Activated CD8-positive, alpha-beta T cell treated with anti-CD3 and anti-CD28 coated beads, Interleukin-2, amount 10 ng/mL, durations not matched to agents 7 days and 5 days (primary cell): ENCODE measurements at regions not wholly inside any gene's neighbourhood (a gene's known extent, or its start where the extent isn't known, plus 50 kb on each side); places are given as distances from the start of the nearest gene placed in this dataset.
"Not testable (repeated sequence)": the region's sequence is repeated elsewhere in the genome, so short reads cannot be mapped to it uniquely, and the experiment has no call there.

Experiments
- ATAC-seq: fragments of 150-1000 bp; cut with Tn5 transposase; one replicate; pipeline ENCODE4 v1.10.0; 2021; ENCODE audit warnings: moderate library complexity
- CTCF ChIA-PET: fragments of 350-600 bp; sonication (Branson Sonifier 250); formaldehyde crosslinking; loops from one replicate; lab custom pipeline; 2021; ENCODE audit warnings: antibody characterized with exemption; lab: Charles Lee
- POLR2A ChIA-PET: fragments of 350-600 bp; sonication (Branson Sonifier 250); formaldehyde crosslinking; loops from one replicate; lab custom pipeline; 2021; ENCODE audit warnings: antibody characterized with exemption; lab: Charles Lee
- DNase-seq: peaks from one replicate; pipeline ENCODE4 v3.0.0-alpha.2; 2020
- H3K27ac Mint-ChIP-seq: one replicate; pipeline ENCODE4 v1.8.0; 2021; ENCODE audit warnings: mild to moderate bottlenecking, mixed read lengths
- H3K27me3 Mint-ChIP-seq: one replicate; pipeline ENCODE4 v1.8.0; 2021; ENCODE audit warnings: low read depth, mixed read lengths
- H3K36me3 Mint-ChIP-seq: one replicate; pipeline ENCODE4 v1.8.0; 2021; ENCODE audit warnings: low read depth, mixed read lengths
- H3K4me1 Mint-ChIP-seq: one replicate; pipeline ENCODE4 v1.8.0; 2021; ENCODE audit warnings: low read depth, mixed read lengths
- H3K4me3 Mint-ChIP-seq: one replicate; pipeline ENCODE4 v1.8.0; 2021; ENCODE audit warnings: mild to moderate bottlenecking, mixed read lengths
- H3K9me3 Mint-ChIP-seq: one replicate; pipeline ENCODE4 v1.8.0; 2022; ENCODE audit warnings: mixed read lengths; ENCODE audit not compliant: insufficient read depth

DNA sequence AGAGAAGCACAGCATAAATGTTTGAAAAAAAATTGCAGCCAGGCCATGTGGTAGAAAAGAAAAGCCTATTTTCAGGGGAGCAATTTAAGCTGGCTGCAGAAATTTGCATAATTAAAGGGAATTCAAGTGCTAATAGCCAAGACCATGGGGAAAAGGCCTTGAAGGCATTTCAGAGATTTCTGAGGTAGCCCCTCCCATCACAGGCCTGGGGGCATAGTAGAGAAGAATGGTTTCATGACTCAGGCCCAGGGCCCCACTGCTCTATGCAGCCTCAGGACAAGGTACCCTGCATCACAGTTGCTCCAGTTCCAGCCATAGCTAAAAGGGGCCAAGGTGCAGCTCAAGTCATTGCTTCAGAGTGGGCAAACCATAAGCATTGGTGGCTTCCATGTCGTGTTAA is 1416.0 kb downstream of the EFNA5 start:
- ChIA-PET POLR2A (no interaction called here), CTCF (no interaction called here)
- no peak for DNase-seq
- no peaks in the 10 kb centered on the region for H3K9me3 Mint-ChIP-seq
- H3K4me3 Mint-ChIP-seq = no peak overlapping the region
- no peaks in the 10 kb centered on the region for H3K36me3 Mint-ChIP-seq
- ATAC-seq = no peak
- no peak overlapping the region for H3K27ac Mint-ChIP-seq
- H3K27me3 Mint-ChIP-seq = no peaks in the 10 kb centered on the region
- H3K4me1 Mint-ChIP-seq = no peaks in the 10 kb centered on the region

GRCh38 chr5:106246044-106246745 is 1424.5 kb downstream of the EFNA5 start:
- H3K4me3 Mint-ChIP-seq, H3K36me3 Mint-ChIP-seq, H3K9me3 Mint-ChIP-seq, DNase-seq, ATAC-seq, H3K27me3 Mint-ChIP-seq, POLR2A ChIA-PET, H3K4me1 Mint-ChIP-seq, H3K27ac Mint-ChIP-seq, CTCF ChIA-PET: not testable (repeated sequence)

DNA sequence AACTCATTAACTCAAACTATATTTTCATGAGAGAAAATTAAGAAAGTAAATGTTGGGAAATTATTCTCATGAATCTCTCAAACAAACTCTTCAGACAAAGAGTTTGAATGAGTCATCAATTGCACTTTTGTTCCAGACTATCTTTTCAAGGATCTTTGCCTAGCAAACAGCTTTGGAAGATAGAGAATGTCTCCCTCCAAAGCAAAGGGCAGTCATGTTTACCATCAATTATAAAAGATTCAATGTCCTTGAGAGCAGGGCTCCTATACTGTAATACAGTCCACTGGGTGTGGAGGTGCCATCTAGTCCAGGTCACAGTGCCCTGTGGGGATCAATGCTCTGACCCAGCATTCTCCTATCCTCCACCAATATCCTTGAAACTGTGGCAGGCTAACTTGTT is 1429.3 kb downstream of the EFNA5 start:
- Mint-ChIP-seq H3K4me1 (no peaks in the 10 kb centered on the region), H3K27ac (no peak overlapping the region), H3K4me3 (no peak overlapping the region), H3K27me3 (no peaks in the 10 kb centered on the region), H3K36me3 (no peaks in the 10 kb centered on the region), H3K9me3 (no peaks in the 10 kb centered on the region)
- ChIA-PET CTCF (no interaction called here), POLR2A (no interaction called here)
- no peak for DNase-seq
- ATAC-seq = no peak

GRCh38 chr5:106205916-106206571 is 1464.7 kb downstream of the EFNA5 start:
- ATAC-seq (no peak), DNase-seq (no peak)
- CTCF ChIA-PET = no interaction called here
- Mint-ChIP-seq H3K9me3 (peaks cover 20% of the 10 kb centered on the region), H3K4me1 (no peaks in the 10 kb centered on the region), H3K4me3 (no peak overlapping the region), H3K27me3 (no peaks in the 10 kb centered on the region), H3K27ac (no peak overlapping the region), H3K36me3 (no peaks in the 10 kb centered on the region)
- POLR2A ChIA-PET = no interaction called here

- ATAC-seq (no peak), DNase-seq (no peak)
- POLR2A ChIA-PET = no interaction called here
- H3K36me3 Mint-ChIP-seq = no peaks in the 10 kb centered on the region
- no peak overlapping the region for H3K4me3 Mint-ChIP-seq
- CTCF ChIA-PET = no interaction called here
- H3K4me1 Mint-ChIP-seq = no peaks in the 10 kb centered on the region
- no peak overlapping the region for H3K27ac Mint-ChIP-seq
- H3K9me3 Mint-ChIP-seq = peaks cover 16% of the 10 kb centered on the region
- no peaks in the 10 kb centered on the region for H3K27me3 Mint-ChIP-seq
These were observed 1468.7 kb downstream of the EFNA5 start for GRCh38 chr5:106202035-106202434.

GRCh38 chr5:106200971-106201370 is 1469.8 kb downstream of the EFNA5 start:
- peaks cover 17% of the 10 kb centered on the region for H3K9me3 Mint-ChIP-seq
- no peak for DNase-seq
- ChIA-PET POLR2A (no interaction called here), CTCF (no interaction called here)
- no peaks in the 10 kb centered on the region for H3K36me3 Mint-ChIP-seq
- no peak overlapping the region for H3K27ac Mint-ChIP-seq
- H3K27me3 Mint-ChIP-seq = no peaks in the 10 kb centered on the region
- no peak for ATAC-seq
- no peak overlapping the region for H3K4me3 Mint-ChIP-seq
- H3K4me1 Mint-ChIP-seq = no peaks in the 10 kb centered on the region

- H3K9me3 Mint-ChIP-seq = peaks cover 12% of the 10 kb centered on the region
- no peak for ATAC-seq
These were observed 1474.9 kb downstream of the EFNA5 start for GRCh38 chr5:106195679-106196474.

DNA sequence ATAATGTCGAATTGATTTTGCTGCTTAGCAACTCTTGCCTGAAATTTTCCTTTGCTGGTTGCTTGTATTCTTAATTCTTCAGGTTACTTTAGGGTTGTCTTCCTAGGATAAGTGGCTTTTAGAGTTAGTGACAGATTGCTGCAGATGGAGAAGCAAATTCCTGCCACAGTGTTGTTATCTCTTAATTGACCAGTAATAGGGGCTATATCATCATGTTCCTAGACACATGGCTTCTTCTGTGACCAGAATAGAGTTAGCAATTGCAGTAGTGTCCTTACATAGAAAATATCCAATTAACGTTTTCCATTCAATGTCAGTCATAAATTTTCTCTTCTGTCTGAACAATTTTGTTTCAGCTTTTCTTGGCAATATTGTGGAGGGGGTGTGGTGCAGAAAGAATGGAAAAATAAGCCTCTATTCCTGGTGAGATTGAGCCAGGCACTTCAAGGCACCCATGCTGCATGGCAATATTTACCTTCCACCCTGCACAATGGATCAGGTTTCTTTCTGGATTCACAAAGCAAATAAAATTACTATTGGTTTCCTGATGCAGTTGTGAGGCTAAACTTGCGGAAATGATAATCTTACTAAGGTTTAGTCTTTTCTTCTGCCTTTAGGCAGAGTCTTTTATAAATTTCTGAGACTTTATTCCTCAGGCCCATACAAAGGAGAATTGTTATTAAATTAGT is 1481.5 kb downstream of the EFNA5 start:
- CTCF ChIA-PET = no interaction called here
- DNase-seq = no peak
- Mint-ChIP-seq H3K27ac (no peak overlapping the region), H3K4me3 (no peak overlapping the region), H3K27me3 (no peaks in the 10 kb centered on the region), H3K36me3 (no peaks in the 10 kb centered on the region), H3K9me3 (peaks cover 10% of the 10 kb centered on the region), H3K4me1 (no peaks in the 10 kb centered on the region)
- ATAC-seq = no peak
- POLR2A ChIA-PET = no interaction called here

More at GRCh38 chr5:106195679-106196474, 1474.9 kb downstream of the EFNA5 start:
- ChIA-PET POLR2A (no interaction called here), CTCF (no interaction called here)
- no peak overlapping the region for H3K27ac Mint-ChIP-seq
- H3K4me3 Mint-ChIP-seq = no peak overlapping the region
- DNase-seq = no peak
- H3K4me1 Mint-ChIP-seq = no peaks in the 10 kb centered on the region
- no peaks in the 10 kb centered on the region for H3K36me3 Mint-ChIP-seq
- no peaks in the 10 kb centered on the region for H3K27me3 Mint-ChIP-seq

DNA sequence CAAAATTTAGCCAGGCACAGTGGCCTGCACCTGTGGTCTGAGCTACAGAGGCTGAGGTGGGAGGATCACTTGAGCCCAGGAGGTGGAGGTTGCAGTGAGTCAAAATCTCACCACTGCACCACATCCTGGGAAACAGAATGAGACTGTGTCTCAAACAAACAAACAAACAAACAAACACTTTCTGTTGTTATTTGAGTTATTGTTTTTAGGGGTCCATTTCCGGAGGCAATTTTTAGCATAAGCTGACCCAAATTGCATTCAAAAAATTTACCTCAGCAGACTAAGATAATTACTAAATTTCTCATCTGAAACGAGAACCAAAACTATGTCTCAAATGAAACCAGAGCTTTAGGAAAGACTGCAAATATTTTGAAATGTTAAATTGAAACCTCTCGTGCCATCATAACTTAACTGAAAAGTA is 1485.1 kb downstream of the EFNA5 start:
- POLR2A ChIA-PET = no interaction called here
- Mint-ChIP-seq H3K36me3 (no peaks in the 10 kb centered on the region), H3K9me3 (peaks cover 7% of the 10 kb centered on the region), H3K27me3 (no peaks in the 10 kb centered on the region), H3K4me3 (no peak overlapping the region), H3K27ac (no peak overlapping the region), H3K4me1 (no peaks in the 10 kb centered on the region)
- DNase-seq = no peak
- CTCF ChIA-PET = no interaction called here
- no peak for ATAC-seq

DNA sequence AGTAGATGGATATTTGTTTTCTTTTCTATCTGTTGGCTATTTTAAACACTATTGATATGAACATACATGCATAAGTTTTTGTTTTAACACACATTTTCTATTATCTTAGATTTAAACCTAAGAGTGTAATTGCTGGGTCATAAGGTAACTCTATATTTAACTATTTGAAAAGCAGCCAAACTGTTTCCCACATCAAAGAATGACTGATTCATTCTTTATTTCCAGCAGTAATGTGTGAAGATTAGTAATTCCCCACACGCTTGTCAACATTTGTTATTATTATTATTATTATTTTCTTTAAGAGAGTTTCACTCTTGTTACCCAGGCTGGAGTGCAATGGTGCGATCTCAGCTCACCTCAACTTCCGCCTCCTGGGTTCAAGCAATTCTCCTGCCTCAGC is 1495.8 kb downstream of the EFNA5 start:
- DNase-seq (no peak), ATAC-seq (no peak)
- Mint-ChIP-seq H3K27ac (no peak overlapping the region), H3K4me3 (no peak overlapping the region), H3K36me3 (no peaks in the 10 kb centered on the region), H3K4me1 (no peaks in the 10 kb centered on the region), H3K27me3 (no peaks in the 10 kb centered on the region), H3K9me3 (peaks cover 26% of the 10 kb centered on the region)
- ChIA-PET CTCF (no interaction called here), POLR2A (no interaction called here)

DNA sequence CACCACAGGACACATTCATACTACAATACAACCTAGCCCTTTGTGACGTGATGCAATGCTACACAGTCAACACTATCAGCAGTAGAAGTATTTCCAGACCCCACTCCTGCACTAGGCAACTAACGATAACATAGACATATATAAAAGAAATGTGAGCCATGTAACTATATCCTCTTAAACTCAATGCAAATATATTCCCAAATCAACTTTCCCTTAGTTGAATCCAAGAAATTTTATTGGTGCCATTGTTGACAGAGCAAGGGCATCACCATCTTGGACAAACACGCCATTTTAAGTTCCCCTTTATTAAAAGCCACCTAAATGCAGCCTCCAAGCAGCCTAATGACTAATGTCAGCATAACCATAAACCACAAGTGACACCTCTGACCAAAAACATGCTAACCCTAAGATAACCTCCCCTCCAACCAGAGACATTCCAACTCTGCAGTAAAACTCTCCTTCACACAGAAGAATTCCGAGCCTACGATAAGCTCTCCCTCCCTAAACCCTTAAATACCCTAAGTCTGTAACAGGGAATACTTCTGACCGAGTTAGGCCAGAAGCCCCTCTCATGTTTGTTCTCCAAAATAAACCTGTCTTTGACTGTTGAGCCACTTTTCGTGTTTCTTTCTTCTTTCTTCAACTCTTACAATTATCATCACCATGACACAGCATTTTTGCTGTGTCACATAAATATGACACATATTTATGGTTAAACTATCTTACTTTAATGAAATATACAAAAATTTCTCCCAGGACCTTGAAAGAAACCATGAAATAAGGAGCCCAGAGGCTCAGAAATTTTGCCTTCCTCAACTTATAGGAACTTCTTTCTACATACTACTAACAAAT is 1497.8 kb downstream of the EFNA5 start:
- DNase-seq (no peak), ATAC-seq (no peak)
- Mint-ChIP-seq H3K4me3 (no peak overlapping the region), H3K4me1 (no peaks in the 10 kb centered on the region), H3K27ac (no peak overlapping the region), H3K9me3 (peaks cover 19% of the 10 kb centered on the region), H3K36me3 (no peaks in the 10 kb centered on the region), H3K27me3 (no peaks in the 10 kb centered on the region)
- CTCF ChIA-PET = no interaction called here
- POLR2A ChIA-PET = no interaction called here
